Activated naive CD8-positive, alpha-beta T cell treated with anti-CD3 and anti-CD28 coated beads, Interleukin-2, amount 50 U/mL, for 16 hours (primary cell): ENCODE measurements at regions not wholly inside any gene's neighbourhood (a gene's known extent, or its start where the extent isn't known, plus 50 kb on each side); places are given as distances from the start of the nearest gene placed in this dataset.

Source experiments
- DNase-seq: peaks from one replicate; pipeline ENCODE4 v3.0.0-alpha.2; 2020; ENCODE audit warnings: low read depth, low spot score

- no peak for DNase-seq
These were observed 198.5 kb upstream of the NEBL start for GRCh38 chr10:21095494-21096055.

DNA sequence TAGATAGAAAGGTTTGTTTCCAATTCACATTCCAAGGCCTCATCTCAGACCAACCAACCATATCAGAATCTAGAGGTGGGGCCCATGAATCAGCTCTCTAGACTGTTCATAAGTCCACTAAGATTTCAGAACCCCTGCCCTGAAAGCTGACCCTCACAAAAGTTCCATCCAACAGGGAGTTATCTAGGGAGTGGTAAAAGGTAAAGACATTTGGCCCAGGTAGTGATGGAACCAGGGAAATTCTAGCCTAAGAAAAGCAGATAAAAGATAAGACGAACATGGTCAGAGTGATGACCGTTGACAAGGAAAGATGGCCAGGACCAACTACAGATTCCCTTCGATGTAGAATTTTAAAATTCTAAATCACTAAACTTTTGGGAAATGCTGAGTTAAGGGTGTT lies 198.0 kb upstream of the NEBL start:
- DNase-seq = no peak

GRCh38 chr10:21092683-21093524 lies 195.8 kb upstream of the NEBL start:
- no peak for DNase-seq

DNA sequence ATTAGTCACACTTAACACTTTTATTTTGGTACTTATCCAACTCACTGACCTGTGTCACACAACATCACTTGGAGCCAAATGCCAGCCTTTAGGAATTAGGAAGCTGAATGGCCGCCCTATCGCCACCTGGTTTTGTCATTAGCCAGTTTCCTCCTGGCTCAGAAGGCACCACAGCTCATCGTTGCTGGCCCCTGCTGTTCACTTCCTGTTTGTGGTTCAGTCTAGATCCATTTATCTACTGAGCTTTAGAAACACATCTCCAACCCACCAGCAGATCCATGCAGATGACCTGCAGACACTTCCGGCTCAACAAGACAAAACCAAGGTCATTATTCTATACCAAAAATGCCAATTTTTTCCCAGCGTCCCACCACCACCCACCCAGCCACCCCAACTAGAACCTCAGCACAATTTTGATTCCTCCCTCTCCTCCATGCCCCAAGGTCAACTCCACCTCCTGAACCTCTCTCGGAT lies 193.5 kb upstream of the NEBL start:
- DNase-seq = no peak

DNA sequence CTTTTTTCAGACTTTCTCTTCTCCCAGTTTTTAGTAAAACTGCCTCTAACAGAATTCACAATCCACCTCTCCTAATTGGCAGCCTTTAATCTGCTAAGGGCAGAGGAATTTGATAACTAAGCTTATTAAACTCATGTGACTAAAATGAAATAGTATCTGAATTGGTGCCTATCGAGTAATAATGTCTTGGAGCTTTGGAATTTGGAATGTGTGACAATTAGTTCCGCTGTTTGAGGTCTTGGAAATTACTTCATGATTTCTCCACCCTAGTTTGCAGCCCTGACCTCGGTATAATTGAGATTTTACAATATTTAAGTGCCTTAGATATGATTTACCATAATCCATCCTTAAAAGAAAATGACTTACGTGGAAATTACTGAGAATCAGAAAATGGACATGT lies 190.4 kb upstream of the NEBL start:
- DNase-seq = no peak

DNA sequence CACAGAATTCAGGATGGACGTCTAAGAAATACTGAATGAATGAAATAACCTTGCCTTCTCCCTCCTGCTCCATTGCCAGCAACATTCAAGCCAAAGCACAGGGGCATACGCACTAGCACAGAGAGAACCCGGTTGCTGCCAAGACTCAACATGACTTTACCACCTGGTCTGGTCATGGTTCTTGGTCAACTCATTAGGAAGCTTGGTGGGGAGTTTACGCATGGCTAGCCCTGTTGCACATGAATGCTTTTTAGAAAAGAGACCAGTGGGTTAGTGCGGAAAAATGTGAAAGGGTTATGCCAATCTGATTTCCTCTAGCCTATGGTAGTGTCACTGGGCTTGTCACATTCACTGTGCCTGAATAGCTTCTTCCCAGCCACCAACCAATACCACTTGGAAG lies 187.6 kb upstream of the NEBL start:
- DNase-seq = no peak

DNA sequence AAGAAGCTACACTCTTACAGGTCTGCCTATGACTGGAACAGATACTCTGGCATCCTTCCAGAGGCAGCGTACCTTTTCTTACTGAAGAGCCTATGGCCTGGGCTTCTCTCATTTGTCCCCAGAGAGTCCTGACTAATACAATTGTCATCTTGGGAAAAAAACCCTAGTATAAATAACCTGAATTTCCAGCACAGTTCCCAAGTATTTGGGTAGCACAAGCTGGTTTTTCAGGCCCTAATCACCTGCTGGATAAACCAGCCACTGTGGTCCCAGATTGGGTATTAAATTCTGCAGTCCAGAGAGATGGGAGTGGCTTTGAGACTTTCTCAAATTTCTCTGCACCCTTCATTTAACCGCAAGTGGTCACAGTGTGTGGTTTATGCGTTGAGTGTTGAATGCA lies 186.8 kb upstream of the NEBL start:
- DNase-seq = no peak

DNA sequence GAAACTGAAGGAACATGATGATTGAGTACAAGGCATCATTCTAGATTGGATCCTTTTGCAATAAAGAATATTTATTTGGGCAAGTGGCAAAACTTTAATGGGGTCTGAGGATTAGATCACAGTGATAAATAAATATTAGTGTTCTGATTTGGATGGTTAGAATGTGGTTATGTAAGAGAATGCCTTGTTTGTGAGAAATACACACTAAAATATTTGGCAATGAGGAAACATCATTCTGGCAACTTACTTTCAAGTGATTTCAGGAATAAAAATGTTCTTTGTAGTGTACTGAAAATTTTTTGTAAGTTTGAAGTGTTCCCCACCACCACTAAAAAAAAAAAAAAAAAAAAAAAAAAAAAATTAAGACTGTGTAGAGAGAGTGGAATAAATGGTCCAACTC lies 185.1 kb upstream of the NEBL start:
- no peak for DNase-seq

- DNase-seq = no peak
These were observed 183.2 kb upstream of the NEBL start for GRCh38 chr10:21080261-21080660.

DNA sequence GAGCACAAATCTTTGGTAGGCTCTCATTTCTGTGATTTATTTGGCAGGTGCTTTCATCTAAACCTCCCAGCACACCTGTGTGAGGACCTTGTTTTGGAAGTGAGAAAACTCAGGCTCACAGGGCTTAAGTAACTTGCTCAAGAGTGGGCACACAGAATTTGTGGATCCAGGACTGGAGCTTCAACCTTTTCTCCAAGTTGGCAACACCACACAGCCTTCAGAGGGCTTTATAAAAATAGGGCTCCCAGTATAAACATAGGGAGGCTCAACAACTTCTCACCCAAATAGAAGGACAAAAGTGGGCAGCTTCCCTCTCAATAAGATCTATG lies 182.2 kb upstream of the NEBL start:
- no peak for DNase-seq

DNA sequence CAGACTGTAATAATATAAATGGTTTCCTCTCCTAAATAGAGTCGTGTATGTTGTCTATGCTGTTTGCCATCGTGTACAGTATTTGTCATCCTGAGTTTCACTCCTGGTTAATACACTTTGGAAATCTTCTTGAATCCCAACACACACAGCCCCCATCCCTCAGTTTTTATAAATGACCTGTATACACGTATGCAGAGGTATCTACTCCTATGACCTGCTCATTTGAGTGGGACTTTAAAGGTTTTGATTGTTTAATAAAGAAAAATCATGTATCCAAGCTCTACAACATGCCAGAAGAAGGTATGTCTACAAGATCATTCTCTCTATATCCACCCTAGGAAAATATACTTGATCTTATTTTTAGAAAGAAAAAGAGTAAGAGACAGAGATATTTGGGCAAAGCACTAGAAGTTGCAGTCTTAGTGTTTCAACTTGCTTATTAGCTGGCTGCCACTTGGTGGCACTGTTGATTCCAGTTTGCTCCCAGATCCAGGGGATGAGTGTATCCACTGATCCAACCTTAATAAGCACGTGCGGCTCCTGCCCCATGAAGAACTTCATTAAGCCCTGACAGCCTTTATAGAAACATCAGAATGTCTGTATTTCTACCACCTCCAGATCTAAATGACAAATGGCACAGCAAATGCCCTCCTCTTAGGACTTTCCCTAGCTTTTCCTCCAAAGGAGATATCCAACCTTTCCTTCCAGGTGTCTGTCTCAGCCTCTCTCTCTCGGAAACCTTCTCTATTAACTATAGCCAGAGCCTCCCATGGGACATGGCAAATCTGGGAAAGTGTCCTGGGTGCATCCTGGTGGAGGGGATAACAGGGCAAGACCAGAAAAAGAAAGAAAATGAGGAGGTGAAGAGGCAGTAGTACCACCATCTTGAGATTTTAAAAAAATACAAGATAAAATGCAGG lies 181.6 kb upstream of the NEBL start:
- DNase-seq = no peak

GRCh38 chr10:21077681-21078080 lies 180.6 kb upstream of the NEBL start:
- no peak for DNase-seq

DNA sequence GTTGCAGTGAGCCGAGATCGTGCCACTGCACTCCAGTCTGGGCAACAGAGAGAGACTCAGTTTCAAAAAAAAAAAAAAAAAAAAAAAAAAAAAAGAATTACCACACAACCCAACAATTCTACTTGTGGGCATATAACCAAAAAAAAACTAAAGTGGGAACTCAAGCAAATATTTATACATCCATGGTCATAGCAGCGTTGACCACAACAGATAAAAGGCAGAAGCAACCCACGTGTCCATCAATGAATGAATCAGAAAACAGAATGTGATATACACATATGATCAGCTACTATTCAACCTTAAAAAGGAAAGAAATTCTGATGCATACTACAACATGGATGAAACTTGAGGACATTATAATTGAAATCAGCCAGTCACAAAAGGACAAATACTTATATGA lies 179.3 kb upstream of the NEBL start:
- DNase-seq = no peak

GRCh38 chr10:21075880-21076279 lies 178.8 kb upstream of the NEBL start:
- DNase-seq = no peak

GRCh38 chr10:21071001-21071673 lies 174.0 kb upstream of the NEBL start:
- DNase-seq = no peak

GRCh38 chr10:21069929-21070700 lies 173.0 kb upstream of the NEBL start:
- DNase-seq = no peak

GRCh38 chr10:21069278-21069677 lies 172.2 kb upstream of the NEBL start:
- DNase-seq = no peak

DNA sequence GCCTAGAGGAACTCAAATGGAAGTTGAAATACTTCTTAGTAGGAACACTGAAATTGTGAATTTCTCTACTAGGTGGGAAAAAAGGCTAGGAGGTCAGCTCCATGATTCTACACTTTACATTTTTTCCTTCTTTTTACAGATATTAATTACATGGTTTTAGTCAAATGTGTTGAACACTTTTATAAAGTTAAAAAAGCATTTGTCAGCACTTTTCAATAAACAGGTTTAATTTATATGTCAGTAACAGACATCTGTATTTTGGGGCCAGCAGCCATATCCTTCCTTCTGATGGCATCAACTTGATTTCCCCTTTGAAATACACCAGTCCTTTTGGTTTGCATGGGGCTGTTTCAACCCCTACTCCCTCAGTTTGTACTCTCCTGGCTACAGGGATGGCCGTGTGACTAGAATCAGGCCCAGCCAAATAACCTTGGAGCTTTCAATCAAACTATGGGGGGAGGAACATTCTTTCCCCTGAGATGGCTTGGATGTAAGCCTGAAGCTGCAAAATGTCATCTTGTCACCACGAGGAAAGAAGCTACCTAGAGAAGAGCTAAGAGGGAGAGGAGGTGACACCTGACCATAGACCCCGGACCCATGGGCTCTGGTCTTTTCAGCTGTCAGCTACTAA lies 171.0 kb upstream of the NEBL start:
- DNase-seq = no peak

GRCh38 chr10:21065621-21066248 lies 168.6 kb upstream of the NEBL start:
- DNase-seq = no peak

DNA sequence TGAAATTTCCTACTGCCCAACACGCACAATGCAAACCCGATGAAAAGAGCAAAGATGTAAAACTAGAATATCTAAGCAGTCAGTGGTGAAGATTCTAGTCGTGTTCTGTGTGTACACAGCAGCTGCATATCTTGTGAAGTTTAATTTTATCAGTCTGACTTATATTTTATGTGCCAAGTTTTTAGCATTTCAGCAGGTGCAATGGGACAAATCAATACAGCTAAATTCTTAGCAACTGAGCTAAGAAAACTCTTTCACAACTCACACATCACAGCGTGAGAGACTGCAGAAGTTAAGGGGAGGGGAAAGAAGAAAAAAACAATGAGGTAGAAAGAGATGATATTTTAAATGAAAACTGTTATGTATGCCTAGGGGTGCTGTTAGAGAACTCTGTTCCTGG lies 164.9 kb upstream of the NEBL start:
- no peak for DNase-seq
